GM23338 (cell line): ENCODE measurements at regions not wholly inside any gene's neighbourhood (a gene's known extent, or its start where the extent isn't known, plus 50 kb on each side); places are given as distances from the start of the nearest gene placed in this dataset.

Experiments used
- ATAC-seq: fragments of 200-7000 bp; cut with Tn5 transposase; 3 replicates; pipeline ENCODE4 v1.9.1; 2020
- DNase-seq: peaks from one replicate; pipeline ENCODE4 v3.0.0-alpha.2; 2015; ENCODE audit warnings: low spot score
- H2AFZ ChIP-seq: fragments of 200-600 bp; sonication (generic); 2 replicates; pipeline ENCODE4 v1.8.0; 2016; ENCODE audit warnings: antibody characterized with exemption, mild to moderate bottlenecking, moderate library complexity
- H3F3A ChIP-seq: fragments of 200-600 bp; sonication (generic); replicated peaks from 2 replicates; pipeline ENCODE4 v1.8.0; 2017; ENCODE audit warnings: antibody characterized with exemption, mixed run types, low read depth
- H3K27ac ChIP-seq: fragments of 200-600 bp; sonication (generic); 2 replicates; pipeline ENCODE4 v1.6.1; 2016; ENCODE audit warnings: low read depth
- H3K27me3 ChIP-seq: fragments of 200-600 bp; sonication (generic); 2 replicates; pipeline ENCODE4 v1.8.0; 2016; ENCODE audit warnings: mild to moderate bottlenecking, mixed run types, moderate library complexity; ENCODE audit not compliant: insufficient read depth
- H3K36me3 ChIP-seq: fragments of 200-600 bp; sonication (generic); 2 replicates; pipeline ENCODE4 v1.8.0; 2016; ENCODE audit warnings: mild to moderate bottlenecking; ENCODE audit not compliant: insufficient read depth
- H3K4me1 ChIP-seq: fragments of 200-600 bp; sonication (generic); 2 replicates; pipeline ENCODE4 v1.8.0; 2016; ENCODE audit warnings: mild to moderate bottlenecking, moderate library complexity; ENCODE audit not compliant: insufficient read depth
- H3K4me2 ChIP-seq: fragments of 200-600 bp; sonication (generic); 2 replicates; pipeline ENCODE4 v1.7.1; 2017; ENCODE audit warnings: mixed run types
- H3K4me3 ChIP-seq: fragments of 200-600 bp; sonication (generic); 2 replicates; pipeline ENCODE4 v1.6.1; 2016; ENCODE audit warnings: mixed run types
- H3K79me2 ChIP-seq: fragments of 200-600 bp; sonication (generic); replicated peaks from 2 replicates; pipeline ENCODE4 v1.8.0; 2017; ENCODE audit warnings: mild to moderate bottlenecking; ENCODE audit not compliant: insufficient read depth
- H3K9me2 ChIP-seq: fragments of 200-600 bp; sonication (generic); 2 replicates; pipeline ENCODE4 v1.8.0; 2017; ENCODE audit not compliant: insufficient read depth
- H4K20me1 ChIP-seq: fragments of 200-600 bp; sonication (generic); replicated peaks from 2 replicates; pipeline ENCODE4 v1.8.0; 2017; ENCODE audit warnings: mild to moderate bottlenecking; ENCODE audit not compliant: insufficient read depth
- H3K27ac Mint-ChIP-seq: 2 replicates; pipeline ENCODE4 v1.8.0; 2020; ENCODE audit warnings: inconsistent platforms, mild to moderate bottlenecking, moderate library complexity, mixed read lengths
- H3K27me3 Mint-ChIP-seq: 3 replicates; pipeline ENCODE4 v1.8.0; 2022; ENCODE audit warnings: low read depth, mild to moderate bottlenecking, moderate library complexity, mixed read lengths, inconsistent platforms; ENCODE audit not compliant: insufficient read depth, poor library complexity
- H3K36me3 Mint-ChIP-seq: 3 replicates; pipeline ENCODE4 v1.8.0; 2021; ENCODE audit warnings: low read depth, mild to moderate bottlenecking, inconsistent platforms, moderate library complexity, mixed read lengths
- H3K4me1 Mint-ChIP-seq: 3 replicates; pipeline ENCODE4 v1.8.0; 2020; ENCODE audit warnings: mild to moderate bottlenecking, inconsistent platforms, mixed read lengths
- H3K4me3 Mint-ChIP-seq: 3 replicates; pipeline ENCODE4 v1.8.0; 2021; ENCODE audit warnings: moderate library complexity, mild to moderate bottlenecking, inconsistent platforms, mixed read lengths
- H3K9me3 Mint-ChIP-seq: 3 replicates; pipeline ENCODE4 v1.8.0; 2020; ENCODE audit warnings: moderate library complexity, mild to moderate bottlenecking, inconsistent platforms, mixed read lengths
- EZH2 ChIP-seq: fragments of 200-600 bp; sonication (generic); IDR thresholded peaks from one replicate; pipeline ENCODE4 v1.8.0; 2017; ENCODE audit warnings: antibody characterized with exemption, mild to moderate bottlenecking, low read depth; ENCODE audit not compliant: unreplicated experiment
- EZH2phosphoT487 ChIP-seq: fragments of 200-600 bp; sonication (generic); IDR thresholded peaks from one replicate; pipeline ENCODE4 v1.8.1; 2018; ENCODE audit warnings: antibody characterized with exemption; ENCODE audit not compliant: unreplicated experiment
- JUNB ChIP-seq: IDR thresholded peaks from one replicate; pipeline ENCODE4 v1.6.1; 2016; ENCODE audit warnings: antibody characterized with exemption; ENCODE audit not compliant: unreplicated experiment
- NANOG ChIP-seq: IDR thresholded peaks from 2 replicates; pipeline ENCODE4 v1.6.1; 2016; ENCODE audit warnings: antibody characterized with exemption, borderline replicate concordance
- STAT1 ChIP-seq: IDR thresholded peaks from one replicate; pipeline ENCODE4 v1.6.1; 2016; ENCODE audit warnings: antibody characterized with exemption; ENCODE audit not compliant: unreplicated experiment
- ZNF331 ChIP-seq: fragments of 250-450 bp; sonication (Bioruptor Pico); IDR thresholded peaks from 2 replicates; pipeline ENCODE4 v1.5.0; 2020; ENCODE audit warnings: low read depth, mild to moderate bottlenecking, moderate library complexity
- TF ChIP-seq, protein P1 (sequence below): IDR thresholded peaks from one replicate; pipeline ENCODE4 v1.6.1; 2018; ENCODE audit warnings: antibody characterized with exemption; ENCODE audit not compliant: unreplicated experiment
- TF ChIP-seq, protein P2 (sequence below): fragments of 250-450 bp; sonication (Bioruptor Pico); IDR thresholded peaks from 2 replicates; pipeline ENCODE4 v1.5.0; 2020; ENCODE audit warnings: mild to moderate bottlenecking, moderate library complexity
- TF ChIP-seq, protein P3 (sequence below), 2 experiments: fragments of 200-600 bp in 1 of 2; sonication (generic) in 1 of 2; conservative IDR thresholded peaks; 2 replicates each; pipeline versions ENCODE4 v1.5.1 to v1.6.1; 2016 to 2017; ENCODE audit warnings: antibody characterized with exemption in 2 of 2, low read depth in 2 of 2, mild to moderate bottlenecking in 2 of 2, moderate library complexity in 1 of 2

DNA sequence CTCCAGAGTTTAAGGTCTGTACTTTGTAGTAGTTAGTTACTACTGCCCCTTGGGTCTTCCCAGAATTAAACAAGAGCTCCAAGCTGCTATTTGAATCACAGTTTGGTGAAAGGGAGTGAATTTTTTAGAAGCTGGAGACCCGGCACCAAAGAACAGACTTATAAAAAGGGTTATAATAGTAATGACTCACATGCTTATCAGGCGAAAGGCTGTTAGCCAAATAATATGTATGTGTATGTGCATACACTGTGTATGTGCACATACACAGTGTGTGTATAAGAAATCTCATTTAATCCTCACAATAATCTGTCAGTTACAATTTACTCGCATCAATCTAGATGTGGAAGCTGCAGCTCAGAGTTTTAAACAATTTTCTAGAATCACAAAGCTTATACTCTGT lies 59.5 kb upstream of the ITGA1 start:
- no peak overlapping the region for H3K4me3 Mint-ChIP-seq
- Histone ChIP-seq H3F3A (no peaks in the 10 kb centered on the region), H3K4me2 (no peak overlapping the region), H3K27ac (no peak overlapping the region), H4K20me1 (no peaks in the 10 kb centered on the region), H2AFZ (no peak overlapping the region), H3K4me3 (no peak overlapping the region), H3K79me2 (no peaks in the 10 kb centered on the region), H3K9me2 (no peaks in the 10 kb centered on the region), H3K27me3 (no peaks in the 10 kb centered on the region), H3K4me1 (no peaks in the 10 kb centered on the region), H3K36me3 (no peaks in the 10 kb centered on the region)
- H3K36me3 Mint-ChIP-seq: peaks cover 5% of the 10 kb centered on the region; the same call in 2 of the 3 replicates
- TF ChIP-seq, protein P1, sequence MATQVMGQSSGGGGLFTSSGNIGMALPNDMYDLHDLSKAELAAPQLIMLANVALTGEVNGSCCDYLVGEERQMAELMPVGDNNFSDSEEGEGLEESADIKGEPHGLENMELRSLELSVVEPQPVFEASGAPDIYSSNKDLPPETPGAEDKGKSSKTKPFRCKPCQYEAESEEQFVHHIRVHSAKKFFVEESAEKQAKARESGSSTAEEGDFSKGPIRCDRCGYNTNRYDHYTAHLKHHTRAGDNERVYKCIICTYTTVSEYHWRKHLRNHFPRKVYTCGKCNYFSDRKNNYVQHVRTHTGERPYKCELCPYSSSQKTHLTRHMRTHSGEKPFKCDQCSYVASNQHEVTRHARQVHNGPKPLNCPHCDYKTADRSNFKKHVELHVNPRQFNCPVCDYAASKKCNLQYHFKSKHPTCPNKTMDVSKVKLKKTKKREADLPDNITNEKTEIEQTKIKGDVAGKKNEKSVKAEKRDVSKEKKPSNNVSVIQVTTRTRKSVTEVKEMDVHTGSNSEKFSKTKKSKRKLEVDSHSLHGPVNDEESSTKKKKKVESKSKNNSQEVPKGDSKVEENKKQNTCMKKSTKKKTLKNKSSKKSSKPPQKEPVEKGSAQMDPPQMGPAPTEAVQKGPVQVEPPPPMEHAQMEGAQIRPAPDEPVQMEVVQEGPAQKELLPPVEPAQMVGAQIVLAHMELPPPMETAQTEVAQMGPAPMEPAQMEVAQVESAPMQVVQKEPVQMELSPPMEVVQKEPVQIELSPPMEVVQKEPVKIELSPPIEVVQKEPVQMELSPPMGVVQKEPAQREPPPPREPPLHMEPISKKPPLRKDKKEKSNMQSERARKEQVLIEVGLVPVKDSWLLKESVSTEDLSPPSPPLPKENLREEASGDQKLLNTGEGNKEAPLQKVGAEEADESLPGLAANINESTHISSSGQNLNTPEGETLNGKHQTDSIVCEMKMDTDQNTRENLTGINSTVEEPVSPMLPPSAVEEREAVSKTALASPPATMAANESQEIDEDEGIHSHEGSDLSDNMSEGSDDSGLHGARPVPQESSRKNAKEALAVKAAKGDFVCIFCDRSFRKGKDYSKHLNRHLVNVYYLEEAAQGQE: no peak
- TF ChIP-seq JUNB (no peak), NANOG (no peak)
- 0 out of 3 replicates have a peak, but pooled peaks cover 3% of the 10 kb centered on the region for H3K4me1 Mint-ChIP-seq
- ATAC-seq (no peak), DNase-seq (no peak)
- no peaks in the 10 kb centered on the region for H3K27me3 Mint-ChIP-seq
- H3K27ac Mint-ChIP-seq: no peak overlapping the region
- peaks cover 16% of the 10 kb centered on the region; the same call in 2 of the 3 replicates for H3K9me3 Mint-ChIP-seq

DNA sequence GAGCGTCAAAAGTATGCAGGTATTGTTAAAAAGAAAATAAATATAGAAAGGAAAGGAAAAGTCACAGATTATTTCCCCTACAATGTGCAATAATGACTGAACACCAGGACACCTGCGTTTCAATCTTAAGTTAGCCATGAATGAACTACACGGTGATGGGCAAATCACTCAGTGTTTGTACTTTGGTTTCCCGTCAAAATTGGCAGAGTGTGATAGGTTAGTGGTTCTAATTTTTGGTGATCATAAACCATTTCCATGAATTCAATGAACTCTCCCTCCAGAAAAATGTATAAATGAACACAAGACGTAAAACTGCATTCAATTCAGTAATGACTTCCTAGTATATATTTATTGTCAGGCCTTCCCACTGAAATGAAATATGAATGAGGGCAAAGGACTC lies 59.0 kb upstream of the ITGA1 start:
- H3K27ac ChIP-seq: no peak overlapping the region
- H3K4me1 ChIP-seq: no peaks in the 10 kb centered on the region
- H2AFZ ChIP-seq: no peak overlapping the region
- H3K27me3 Mint-ChIP-seq: no peaks in the 10 kb centered on the region
- DNase-seq (no peak), ATAC-seq (no peak)
- H3K9me2 ChIP-seq: no peaks in the 10 kb centered on the region
- TF ChIP-seq, protein P2, sequence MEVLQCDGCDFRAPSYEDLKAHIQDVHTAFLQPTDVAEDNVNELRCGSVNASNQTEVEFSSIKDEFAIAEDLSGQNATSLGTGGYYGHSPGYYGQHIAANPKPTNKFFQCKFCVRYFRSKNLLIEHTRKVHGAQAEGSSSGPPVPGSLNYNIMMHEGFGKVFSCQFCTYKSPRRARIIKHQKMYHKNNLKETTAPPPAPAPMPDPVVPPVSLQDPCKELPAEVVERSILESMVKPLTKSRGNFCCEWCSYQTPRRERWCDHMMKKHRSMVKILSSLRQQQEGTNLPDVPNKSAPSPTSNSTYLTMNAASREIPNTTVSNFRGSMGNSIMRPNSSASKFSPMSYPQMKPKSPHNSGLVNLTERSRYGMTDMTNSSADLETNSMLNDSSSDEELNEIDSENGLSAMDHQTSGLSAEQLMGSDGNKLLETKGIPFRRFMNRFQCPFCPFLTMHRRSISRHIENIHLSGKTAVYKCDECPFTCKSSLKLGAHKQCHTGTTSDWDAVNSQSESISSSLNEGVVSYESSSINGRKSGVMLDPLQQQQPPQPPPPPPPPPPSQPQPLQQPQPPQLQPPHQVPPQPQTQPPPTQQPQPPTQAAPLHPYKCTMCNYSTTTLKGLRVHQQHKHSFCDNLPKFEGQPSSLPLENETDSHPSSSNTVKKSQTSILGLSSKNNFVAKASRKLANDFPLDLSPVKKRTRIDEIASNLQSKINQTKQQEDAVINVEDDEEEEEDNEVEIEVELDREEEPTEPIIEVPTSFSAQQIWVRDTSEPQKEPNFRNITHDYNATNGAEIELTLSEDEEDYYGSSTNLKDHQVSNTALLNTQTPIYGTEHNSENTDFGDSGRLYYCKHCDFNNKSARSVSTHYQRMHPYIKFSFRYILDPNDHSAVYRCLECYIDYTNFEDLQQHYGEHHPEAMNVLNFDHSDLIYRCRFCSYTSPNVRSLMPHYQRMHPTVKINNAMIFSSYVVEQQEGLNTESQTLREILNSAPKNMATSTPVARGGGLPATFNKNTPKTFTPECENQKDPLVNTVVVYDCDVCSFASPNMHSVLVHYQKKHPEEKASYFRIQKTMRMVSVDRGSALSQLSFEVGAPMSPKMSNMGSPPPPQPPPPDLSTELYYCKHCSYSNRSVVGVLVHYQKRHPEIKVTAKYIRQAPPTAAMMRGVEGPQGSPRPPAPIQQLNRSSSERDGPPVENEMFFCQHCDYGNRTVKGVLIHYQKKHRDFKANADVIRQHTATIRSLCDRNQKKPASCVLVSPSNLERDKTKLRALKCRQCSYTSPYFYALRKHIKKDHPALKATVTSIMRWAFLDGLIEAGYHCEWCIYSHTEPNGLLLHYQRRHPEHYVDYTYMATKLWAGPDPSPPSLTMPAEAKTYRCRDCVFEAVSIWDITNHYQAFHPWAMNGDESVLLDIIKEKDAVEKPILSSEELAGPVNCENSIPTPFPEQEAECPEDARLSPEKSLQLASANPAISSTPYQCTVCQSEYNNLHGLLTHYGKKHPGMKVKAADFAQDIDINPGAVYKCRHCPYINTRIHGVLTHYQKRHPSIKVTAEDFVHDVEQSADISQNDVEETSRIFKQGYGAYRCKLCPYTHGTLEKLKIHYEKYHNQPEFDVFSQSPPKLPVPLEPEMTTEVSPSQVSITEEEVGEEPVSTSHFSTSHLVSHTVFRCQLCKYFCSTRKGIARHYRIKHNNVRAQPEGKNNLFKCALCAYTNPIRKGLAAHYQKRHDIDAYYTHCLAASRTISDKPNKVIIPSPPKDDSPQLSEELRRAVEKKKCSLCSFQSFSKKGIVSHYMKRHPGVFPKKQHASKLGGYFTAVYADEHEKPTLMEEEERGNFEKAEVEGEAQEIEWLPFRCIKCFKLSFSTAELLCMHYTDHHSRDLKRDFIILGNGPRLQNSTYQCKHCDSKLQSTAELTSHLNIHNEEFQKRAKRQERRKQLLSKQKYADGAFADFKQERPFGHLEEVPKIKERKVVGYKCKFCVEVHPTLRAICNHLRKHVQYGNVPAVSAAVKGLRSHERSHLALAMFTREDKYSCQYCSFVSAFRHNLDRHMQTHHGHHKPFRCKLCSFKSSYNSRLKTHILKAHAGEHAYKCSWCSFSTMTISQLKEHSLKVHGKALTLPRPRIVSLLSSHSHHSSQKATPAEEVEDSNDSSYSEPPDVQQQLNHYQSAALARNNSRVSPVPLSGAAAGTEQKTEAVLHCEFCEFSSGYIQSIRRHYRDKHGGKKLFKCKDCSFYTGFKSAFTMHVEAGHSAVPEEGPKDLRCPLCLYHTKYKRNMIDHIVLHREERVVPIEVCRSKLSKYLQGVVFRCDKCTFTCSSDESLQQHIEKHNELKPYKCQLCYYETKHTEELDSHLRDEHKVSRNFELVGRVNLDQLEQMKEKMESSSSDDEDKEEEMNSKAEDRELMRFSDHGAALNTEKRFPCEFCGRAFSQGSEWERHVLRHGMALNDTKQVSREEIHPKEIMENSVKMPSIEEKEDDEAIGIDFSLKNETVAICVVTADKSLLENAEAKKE: no peak
- TF ChIP-seq EZH2 (no peak), STAT1 (no peak), ZNF331 (no peak), EZH2phosphoT487 (no peak)
- TF ChIP-seq, protein P3, sequence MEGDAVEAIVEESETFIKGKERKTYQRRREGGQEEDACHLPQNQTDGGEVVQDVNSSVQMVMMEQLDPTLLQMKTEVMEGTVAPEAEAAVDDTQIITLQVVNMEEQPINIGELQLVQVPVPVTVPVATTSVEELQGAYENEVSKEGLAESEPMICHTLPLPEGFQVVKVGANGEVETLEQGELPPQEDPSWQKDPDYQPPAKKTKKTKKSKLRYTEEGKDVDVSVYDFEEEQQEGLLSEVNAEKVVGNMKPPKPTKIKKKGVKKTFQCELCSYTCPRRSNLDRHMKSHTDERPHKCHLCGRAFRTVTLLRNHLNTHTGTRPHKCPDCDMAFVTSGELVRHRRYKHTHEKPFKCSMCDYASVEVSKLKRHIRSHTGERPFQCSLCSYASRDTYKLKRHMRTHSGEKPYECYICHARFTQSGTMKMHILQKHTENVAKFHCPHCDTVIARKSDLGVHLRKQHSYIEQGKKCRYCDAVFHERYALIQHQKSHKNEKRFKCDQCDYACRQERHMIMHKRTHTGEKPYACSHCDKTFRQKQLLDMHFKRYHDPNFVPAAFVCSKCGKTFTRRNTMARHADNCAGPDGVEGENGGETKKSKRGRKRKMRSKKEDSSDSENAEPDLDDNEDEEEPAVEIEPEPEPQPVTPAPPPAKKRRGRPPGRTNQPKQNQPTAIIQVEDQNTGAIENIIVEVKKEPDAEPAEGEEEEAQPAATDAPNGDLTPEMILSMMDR (conservative IDR thresholded peaks at IDR 0.05; ENCODE audit: low read depth in 2 of 2): no peak
- H3K9me3 Mint-ChIP-seq: peaks cover 16% of the 10 kb centered on the region; the same call in 2 of the 3 replicates
- H3F3A ChIP-seq: no peaks in the 10 kb centered on the region
- no peaks in the 10 kb centered on the region for H3K36me3 ChIP-seq
- 0 out of 3 replicates have a peak, but pooled peaks cover 3% of the 10 kb centered on the region for H3K4me1 Mint-ChIP-seq
- peaks cover 5% of the 10 kb centered on the region; the same call in 2 of the 3 replicates for H3K36me3 Mint-ChIP-seq
- H3K27me3 ChIP-seq: no peaks in the 10 kb centered on the region
- no peak overlapping the region for H3K27ac Mint-ChIP-seq
- no peaks in the 10 kb centered on the region for H3K79me2 ChIP-seq
- H3K4me3 Mint-ChIP-seq: no peak overlapping the region
- H4K20me1 ChIP-seq: no peaks in the 10 kb centered on the region
- no peak overlapping the region for H3K4me3 ChIP-seq
- no peak overlapping the region for H3K4me2 ChIP-seq
